H1 (cell line): ENCODE measurements at regions not wholly inside any gene's neighbourhood (a gene's known extent, or its start where the extent isn't known, plus 50 kb on each side); places are given as distances from the start of the nearest gene placed in this dataset.

Experiments used
- CTCF ChIA-PET: fragments of 300-600 bp; sonication (Branson Sonifier 250); formaldehyde crosslinking; loops from one replicate; lab custom pipeline; 2021; ENCODE audit not compliant: partially characterized antibody; lab: Charles Lee
- POLR2A ChIA-PET: fragments of 300-600 bp; sonication (Branson Sonifier 250); formaldehyde crosslinking; loops from one replicate; lab custom pipeline; 2021; ENCODE audit warnings: inconsistent platforms; ENCODE audit not compliant: partially characterized antibody; lab: Charles Lee
- DNase-seq, 2 experiments: peaks; one replicate each; pipeline versions ENCODE4 v3.0.0 to v3.0.0-alpha.2; 2010 to 2022; ENCODE audit warnings: low spot score in 2 of 2, low read depth in 1 of 2, mixed read lengths in 1 of 2
- FAIRE-seq: peaks from 2 replicates; lab custom pipeline; 2011; peaks lifted over from hg19 to GRCh38; lab: Jason Lieb, UNC
- H2AFZ ChIP-seq: 2 replicates; pipeline ENCODE4 v1.8.1; 2012; ENCODE audit warnings: low read length, inconsistent platforms
- H2AK5ac ChIP-seq: 2 replicates; pipeline ENCODE4 v1.6.1; 2013; ENCODE audit warnings: low read depth, low read length
- H2BK120ac ChIP-seq: replicated peaks from 2 replicates; pipeline ENCODE3; 2013; ENCODE audit warnings: low read depth, low read length, inconsistent platforms
- H2BK12ac ChIP-seq: 2 replicates; pipeline ENCODE4 v1.6.1; 2013; ENCODE audit warnings: low read depth, low read length
- H2BK15ac ChIP-seq: 2 replicates; pipeline ENCODE4 v1.6.1; 2013; ENCODE audit warnings: low read length
- H2BK20ac ChIP-seq: 2 replicates; pipeline ENCODE4 v1.6.1; 2013; ENCODE audit warnings: low read length
- H2BK5ac ChIP-seq: 2 replicates; pipeline ENCODE4 v1.6.1; 2013; ENCODE audit warnings: low read depth, low read length
- H3K14ac ChIP-seq: 2 replicates; pipeline ENCODE4 v1.6.1; 2013; ENCODE audit warnings: inconsistent platforms; ENCODE audit not compliant: insufficient read length
- H3K18ac ChIP-seq: 2 replicates; pipeline ENCODE4 v1.6.1; 2013; ENCODE audit warnings: low read length; ENCODE audit errors: extremely low read depth
- H3K23ac ChIP-seq: 2 replicates; pipeline ENCODE4 v1.6.1; 2013; ENCODE audit warnings: inconsistent platforms; ENCODE audit not compliant: insufficient read length
- H3K23me2 ChIP-seq: 2 replicates; pipeline ENCODE4 v1.6.1; 2013; ENCODE audit warnings: low read depth, low read length
- H3K27ac ChIP-seq: 2 replicates; pipeline ENCODE4 v1.6.1; 2011; ENCODE audit warnings: low read depth, low read length, inconsistent platforms
- H3K27me3 ChIP-seq, 4 experiments: replicated peaks in 1 of 4; 1 replicate in 1 of 4; 2 replicates in 3 of 4; pipeline versions ENCODE4 v1.6.1 to v1.8.1; 2011 to 2013; ENCODE audit warnings: low read length in 3 of 4, mild to moderate bottlenecking in 3 of 4, inconsistent platforms in 2 of 4, mixed read lengths in 2 of 4, moderate library complexity in 1 of 4; ENCODE audit not compliant: control insufficient read depth in 3 of 4, insufficient read depth in 3 of 4; ENCODE audit errors: extremely low read depth in 1 of 4
- H3K36me3 ChIP-seq, 4 experiments: 2 replicates each; pipeline versions ENCODE4 v1.6.1 to v1.8.1; 2011 to 2013; ENCODE audit warnings: mild to moderate bottlenecking in 4 of 4, low read length in 3 of 4, moderate library complexity in 2 of 4, control low read depth in 1 of 4, inconsistent platforms in 1 of 4; ENCODE audit not compliant: insufficient read depth in 4 of 4, control insufficient read depth in 2 of 4
- H3K4ac ChIP-seq: replicated peaks from 2 replicates; pipeline ENCODE3; 2013; ENCODE audit warnings: low read length, low read depth, mixed read lengths, inconsistent platforms; ENCODE audit not compliant: insufficient read length
- H3K4me1 ChIP-seq, 4 experiments: replicated peaks in 1 of 4; 1 replicate in 1 of 4; 2 replicates in 3 of 4; pipeline versions ENCODE4 v1.6.1 to v1.8.1; 2011 to 2013; ENCODE audit warnings: low read length in 3 of 4, inconsistent platforms in 2 of 4, mixed read lengths in 1 of 4; ENCODE audit not compliant: insufficient read depth in 4 of 4, control insufficient read depth in 3 of 4
- H3K4me2 ChIP-seq, 2 experiments: 2 replicates each; pipeline versions ENCODE4 v1.6.1 to v1.8.1; 2011 to 2013; ENCODE audit warnings: low read depth in 2 of 2, low read length in 2 of 2, control low read depth in 1 of 2, inconsistent platforms in 1 of 2, mild to moderate bottlenecking in 1 of 2; ENCODE audit not compliant: insufficient read depth in 1 of 2
- H3K4me3 ChIP-seq, 4 experiments: fragments of 200-600, 300-600 bp in 1 of 4; sonication (generic), shearing (Covaris generic), sonication (Bioruptor Twin) in 1 of 4; 2 replicates each; pipeline versions ENCODE4 v1.5.1 to v1.8.1; 2011 to 2016; ENCODE audit warnings: low read length in 4 of 4, low read depth in 3 of 4, control low read depth in 2 of 4, inconsistent platforms in 2 of 4, mild to moderate bottlenecking in 2 of 4, mixed read lengths in 1 of 4, moderate library complexity in 1 of 4; ENCODE audit not compliant: insufficient read depth in 2 of 4; ENCODE audit errors: extremely low read depth in 1 of 4
- H3K56ac ChIP-seq: replicated peaks from 2 replicates; pipeline ENCODE3; 2013; ENCODE audit warnings: low read depth, mild to moderate bottlenecking, mixed read lengths, low read length, inconsistent platforms; ENCODE audit not compliant: insufficient read length
- H3K79me1 ChIP-seq: 2 replicates; pipeline ENCODE4 v1.6.1; 2013; ENCODE audit warnings: low read depth, low read length, control low read depth
- H3K79me2 ChIP-seq, 2 experiments: 2 replicates each; pipeline versions ENCODE4 v1.6.1 to v1.8.1; 2012 to 2013; ENCODE audit warnings: low read length in 2 of 2, mild to moderate bottlenecking in 2 of 2, inconsistent platforms in 1 of 2; ENCODE audit not compliant: insufficient read depth in 2 of 2, control insufficient read depth in 1 of 2
- H3K9ac ChIP-seq, 4 experiments: replicated peaks in 1 of 4; 1 replicate in 1 of 4; 2 replicates in 3 of 4; pipeline versions ENCODE4 v1.6.1 to v1.8.1; 2011 to 2013; ENCODE audit warnings: low read depth in 3 of 4, low read length in 3 of 4, control low read depth in 2 of 4, mild to moderate bottlenecking in 2 of 4, moderate library complexity in 2 of 4, inconsistent platforms in 1 of 4; ENCODE audit errors: extremely low read depth in 1 of 4
- H3K9me3 ChIP-seq, 2 experiments: 2 replicates each; pipeline versions ENCODE4 v1.6.1 to v1.8.1; 2012 to 2013; ENCODE audit warnings: mild to moderate bottlenecking in 2 of 2, moderate library complexity in 2 of 2, control low read depth in 1 of 2, inconsistent platforms in 1 of 2, low read depth in 1 of 2, low read length in 1 of 2, mixed read lengths in 1 of 2; ENCODE audit not compliant: insufficient read depth in 2 of 2
- H4K20me1 ChIP-seq, 2 experiments: replicated peaks in 1 of 2; 2 replicates each; pipeline versions ENCODE3 to v1.8.1; 2011 to 2013; ENCODE audit warnings: inconsistent platforms in 2 of 2, low read length in 2 of 2, mild to moderate bottlenecking in 1 of 2; ENCODE audit not compliant: insufficient read depth in 2 of 2, control insufficient read depth in 1 of 2
- H4K5ac ChIP-seq: 2 replicates; pipeline ENCODE4 v1.6.1; 2013; ENCODE audit warnings: low read length, low read depth, mixed read lengths, inconsistent platforms; ENCODE audit not compliant: insufficient read length
- H4K8ac ChIP-seq: 2 replicates; pipeline ENCODE4 v1.8.0; 2013; ENCODE audit warnings: mild to moderate bottlenecking, moderate library complexity, low read length, inconsistent platforms; ENCODE audit not compliant: insufficient read depth; ENCODE audit errors: extremely low read depth
- H4K91ac ChIP-seq: replicated peaks from 2 replicates; pipeline ENCODE3; 2013; ENCODE audit warnings: low read length, mixed read lengths, inconsistent platforms; ENCODE audit not compliant: insufficient read length
- ATF3 ChIP-seq: IDR thresholded peaks from 2 replicates; pipeline ENCODE4 v1.6.1; 2011; ENCODE audit warnings: low read depth, mild to moderate bottlenecking, low read length; ENCODE audit not compliant: insufficient read depth
- BCL11A ChIP-seq, 2 experiments: IDR thresholded peaks; one replicate each; pipeline ENCODE4 v1.6.1; 2011; ENCODE audit warnings: low read depth in 2 of 2, low read length in 2 of 2, mild to moderate bottlenecking in 2 of 2
- KDM1A ChIP-seq: fragments of 200-600, 300-600 bp; sonication (generic); IDR thresholded peaks from 2 replicates; pipeline ENCODE4 v1.7.1; 2016; ENCODE audit warnings: mild to moderate bottlenecking, low read length, borderline replicate concordance
- SAP30 ChIP-seq: fragments of 300-600 bp; sonication (generic); IDR thresholded peaks from 2 replicates; pipeline ENCODE4 v1.7.1; 2012; ENCODE audit warnings: low read length, moderate library complexity, mild to moderate bottlenecking, inconsistent platforms; ENCODE audit not compliant: insufficient read depth, insufficient replicate concordance
- TEAD4 ChIP-seq: IDR thresholded peaks from 2 replicates; pipeline ENCODE4 v1.6.1; 2012; ENCODE audit warnings: low read depth, low read length, inconsistent platforms, mixed read lengths
- WGBS, 2 experiments: shearing (Covaris generic) in 1 of 2; methylation state at CpG; one replicate each; pipeline versions ENCODE4 v1.1.6 to v1.1.7; 2013 to 2015; ENCODE audit warnings: low lambda C conversion rate in 2 of 2, mixed read lengths in 2 of 2, inconsistent platforms in 1 of 2, low coverage in 1 of 2, missing lambda C conversion rate in 1 of 2; ENCODE audit not compliant: insufficient replicate concordance in 2 of 2, insufficient coverage in 1 of 2, insufficient read length in 1 of 2; ENCODE audit errors: extremely low coverage in 1 of 2, missing lambda C conversion rate in 1 of 2; 5-methylcytosine and 5-hydroxymethylcytosine counted together

- TF ChIP-seq BCL11A (IDR thresholded peaks at IDR 0.05; ENCODE audit: low read depth in 2 of 2, low read length in 2 of 2) (no peak), KDM1A (no peak), SAP30 (no peak), TEAD4 (no peak), ATF3 (no peak)
- H4K5ac ChIP-seq, result no peak overlapping the region
- WGBS, 2 experiments, result 71% methylated on average over 5 of the region's 5 CpGs; no CpG with 5 or more reads in 1 of the 2 experiments
- H3K79me2 ChIP-seq, result no peaks in the 10 kb centered on the region
- ChIA-PET POLR2A (no interaction called here), CTCF (interaction anchor here (0.8 kb wide), 1 partner anchor 1961 kb away, joined by 3 read pairs; no protein-coding TSS in a partner anchor)
- no peaks in the 10 kb centered on the region for H3K9me3 ChIP-seq
- no peak overlapping the region for H3K9ac ChIP-seq
- H3K23ac ChIP-seq, result no peak overlapping the region
- no peak overlapping the region for H4K91ac ChIP-seq
- H2BK120ac ChIP-seq, result no peak overlapping the region
- no peak overlapping the region for H2AFZ ChIP-seq
- H2BK20ac ChIP-seq, result no peak overlapping the region
- no peaks in the 10 kb centered on the region for H3K36me3 ChIP-seq
- H2BK15ac ChIP-seq, result no peak overlapping the region
- DNase-seq (no peak), FAIRE-seq (no peak)
- H3K18ac ChIP-seq, result no peak overlapping the region
- H3K4me2 ChIP-seq, result no peak overlapping the region
- H4K8ac ChIP-seq, result no peak overlapping the region
- no peak overlapping the region for H2AK5ac ChIP-seq
- H3K56ac ChIP-seq, result no peak overlapping the region
- no peaks in the 10 kb centered on the region for H4K20me1 ChIP-seq
- H2BK12ac ChIP-seq, result no peak overlapping the region
- no peak overlapping the region for H2BK5ac ChIP-seq
- no peaks in the 10 kb centered on the region for H3K27me3 ChIP-seq
- peaks cover 0 to 5% (median 2%) of the 10 kb centered on the region in 4 experiments; a peak in 2 of 7 replicates for H3K4me1 ChIP-seq
- H3K4ac ChIP-seq, result no peak overlapping the region
- no peak overlapping the region for H3K27ac ChIP-seq
- no peak overlapping the region for H3K4me3 ChIP-seq
- H3K79me1 ChIP-seq, result no peaks in the 10 kb centered on the region
- H3K14ac ChIP-seq, result no peak overlapping the region
- no peaks in the 10 kb centered on the region for H3K23me2 ChIP-seq
Observed at GRCh38 chrX:7347465-7347864, 199.5 kb upstream of the PUDP start.
